ENCODE measurements at regions not wholly inside any gene's neighbourhood (a gene's known extent, or its start where the extent isn't known, plus 50 kb on each side); places are given as distances from the start of the nearest gene placed in this dataset.

DNA sequence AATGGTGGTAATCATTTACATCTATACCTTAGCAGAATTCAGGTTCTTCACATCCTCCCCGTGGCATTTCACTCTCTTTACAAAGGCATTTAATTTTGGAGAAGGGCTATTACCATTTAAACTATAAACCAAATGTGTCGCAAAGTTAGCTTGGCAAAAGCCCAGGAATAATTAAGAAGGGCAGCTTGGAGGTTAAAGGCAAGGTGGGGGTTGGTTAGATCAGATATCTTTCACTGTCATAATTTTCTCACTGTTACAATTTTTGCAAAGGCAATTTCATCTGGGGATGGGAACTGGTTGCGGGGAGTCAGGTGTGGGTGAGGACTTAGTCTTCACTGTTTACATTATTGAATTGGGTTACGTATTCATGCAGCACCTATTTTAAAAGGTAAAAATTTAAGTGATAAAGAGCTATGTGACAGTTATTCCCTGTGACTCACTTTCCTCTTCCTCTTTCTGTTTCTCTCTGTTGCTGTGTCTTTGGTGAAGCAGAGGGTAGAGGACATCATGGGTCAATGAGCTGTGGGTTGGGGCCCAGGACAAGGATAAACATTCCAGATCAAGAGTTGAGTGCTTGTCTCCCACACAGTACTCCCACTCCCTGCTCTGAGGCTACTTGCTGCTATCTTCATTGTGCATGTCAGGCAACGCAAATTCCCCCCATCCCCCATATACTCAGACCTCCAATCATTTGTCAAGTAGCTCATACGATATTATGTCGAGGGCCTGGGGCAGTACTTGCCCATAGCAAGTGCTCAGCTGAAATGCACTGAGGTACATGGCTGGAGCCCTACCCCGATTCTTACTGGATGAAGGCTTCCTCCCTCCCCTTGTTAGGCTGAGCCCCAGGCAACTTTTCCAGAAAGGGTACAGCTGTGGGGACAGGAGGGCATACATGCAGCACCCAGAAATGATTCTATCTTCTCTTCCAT lies 223.1 kb upstream of the MYLIP start (continued):
- no peak for TF ChIP-seq MAZ (IDR thresholded peaks at IDR 0.05; ENCODE audit: borderline replicate concordance, low read depth, low read length)
- no peak for TF ChIP-seq EP300 (IDR thresholded peaks at IDR 0.05)
- TF ChIP-seq ZC3H11A (IDR thresholded peaks at IDR 0.05): no peak
- TF ChIP-seq MAFK (IDR thresholded peaks at IDR 0.05; ENCODE audit: partially characterized antibody): no peak
- TF ChIP-seq ESRRA (IDR thresholded peaks at IDR 0.05; ENCODE audit: borderline replicate concordance, low read length): no peak

DNA sequence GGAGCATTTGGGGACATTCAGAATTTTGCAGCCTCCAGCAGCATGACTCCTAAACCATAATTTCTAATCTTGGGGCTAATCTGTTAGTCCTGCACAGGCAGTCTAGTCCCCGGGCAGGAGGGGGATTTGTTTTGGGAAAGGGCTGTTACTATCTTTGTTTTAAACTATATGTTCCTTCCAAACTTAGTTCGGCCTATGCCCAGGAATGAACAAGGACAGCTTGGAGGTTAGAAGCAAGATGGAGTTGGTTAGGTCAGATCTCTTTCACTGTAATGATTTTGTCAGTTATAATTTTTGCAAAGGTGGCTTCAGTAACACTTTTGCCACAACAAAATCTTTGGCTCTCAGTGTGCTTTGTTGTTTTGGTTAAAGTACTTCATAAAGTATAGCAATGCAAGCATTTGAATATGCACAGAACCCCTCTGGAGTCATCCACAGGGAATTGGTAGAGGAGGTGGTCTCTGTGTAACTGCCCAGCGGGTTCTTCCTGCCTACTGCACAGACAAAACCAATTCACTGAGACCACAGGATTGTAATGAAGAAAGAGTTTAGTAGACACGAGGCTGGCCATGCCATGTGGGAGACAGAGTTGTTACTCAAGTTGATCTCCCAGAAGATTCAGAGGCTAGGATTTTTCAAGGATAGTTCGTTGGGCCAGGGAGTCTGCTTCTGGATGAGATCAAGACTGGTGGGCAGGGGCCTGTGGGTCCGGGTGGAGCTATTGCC lies 224.1 kb upstream of the MYLIP start:
- Histone ChIP-seq H3K4me3 (no peak overlapping the region), H3K9me3 (no peaks in the 10 kb centered on the region), H3K4me1 (no peaks in the 10 kb centered on the region), H3K27ac (no peak overlapping the region), H3K4me2 (no peak overlapping the region)
- DNase-seq (ENCODE audit: low read depth in 1 of 2, low spot score in 1 of 2) (no peak), FAIRE-seq (no peak), ATAC-seq (no peak)
- WGBS (ENCODE audit: missing lambda C conversion rate): 19% methylated on average over 6 of the region's 6 CpGs
- ChIA-PET CTCF (interaction anchor here (1.2 kb wide), 1 partner anchor 29 kb away, joined by 3 read pairs; no protein-coding TSS in a partner anchor), POLR2A (no interaction called here)
- TF ChIP-seq MAFK (IDR thresholded peaks at IDR 0.05; ENCODE audit: partially characterized antibody) (no peak), RAD21 (conservative IDR thresholded peaks at IDR 0.05 in 1 of 2, IDR thresholded peaks at IDR 0.05 in 1 of 2) (no peak), ZC3H11A (IDR thresholded peaks at IDR 0.05) (no peak), FOSB (CRISPR knock-in tag; IDR thresholded peaks at IDR 0.05) (no peak), ESRRA (IDR thresholded peaks at IDR 0.05; ENCODE audit: borderline replicate concordance, low read length) (no peak), TFCP2L1 (CRISPR knock-in tag; IDR thresholded peaks at IDR 0.05) (no peak), PHF8 (IDR thresholded peaks at IDR 0.05; ENCODE audit: borderline replicate concordance, low read depth) (no peak), CEBPB (IDR thresholded peaks at IDR 0.05) (no peak), HDAC2 (IDR thresholded peaks at IDR 0.05) (no peak), RARB (CRISPR knock-in tag; IDR thresholded peaks at IDR 0.05) (no peak), SREBF2 (IDR thresholded peaks at IDR 0.05) (no peak), KDM1A (IDR thresholded peaks at IDR 0.05; ENCODE audit: low read depth) (no peak)
- TF ChIP-seq, protein P1, sequence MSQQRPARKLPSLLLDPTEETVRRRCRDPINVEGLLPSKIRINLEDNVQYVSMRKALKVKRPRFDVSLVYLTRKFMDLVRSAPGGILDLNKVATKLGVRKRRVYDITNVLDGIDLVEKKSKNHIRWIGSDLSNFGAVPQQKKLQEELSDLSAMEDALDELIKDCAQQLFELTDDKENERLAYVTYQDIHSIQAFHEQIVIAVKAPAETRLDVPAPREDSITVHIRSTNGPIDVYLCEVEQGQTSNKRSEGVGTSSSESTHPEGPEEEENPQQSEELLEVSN (IDR thresholded peaks at IDR 0.05; ENCODE audit: borderline replicate concordance, low read depth): no peak
- TF ChIP-seq, protein P2, sequence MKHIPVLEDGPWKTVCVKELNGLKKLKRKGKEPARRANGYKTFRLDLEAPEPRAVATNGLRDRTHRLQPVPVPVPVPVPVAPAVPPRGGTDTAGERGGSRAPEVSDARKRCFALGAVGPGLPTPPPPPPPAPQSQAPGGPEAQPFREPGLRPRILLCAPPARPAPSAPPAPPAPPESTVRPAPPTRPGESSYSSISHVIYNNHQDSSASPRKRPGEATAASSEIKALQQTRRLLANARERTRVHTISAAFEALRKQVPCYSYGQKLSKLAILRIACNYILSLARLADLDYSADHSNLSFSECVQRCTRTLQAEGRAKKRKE (CRISPR knock-in tag; IDR thresholded peaks at IDR 0.05; ENCODE audit: low read depth): no peak
- TF ChIP-seq, protein P3, sequence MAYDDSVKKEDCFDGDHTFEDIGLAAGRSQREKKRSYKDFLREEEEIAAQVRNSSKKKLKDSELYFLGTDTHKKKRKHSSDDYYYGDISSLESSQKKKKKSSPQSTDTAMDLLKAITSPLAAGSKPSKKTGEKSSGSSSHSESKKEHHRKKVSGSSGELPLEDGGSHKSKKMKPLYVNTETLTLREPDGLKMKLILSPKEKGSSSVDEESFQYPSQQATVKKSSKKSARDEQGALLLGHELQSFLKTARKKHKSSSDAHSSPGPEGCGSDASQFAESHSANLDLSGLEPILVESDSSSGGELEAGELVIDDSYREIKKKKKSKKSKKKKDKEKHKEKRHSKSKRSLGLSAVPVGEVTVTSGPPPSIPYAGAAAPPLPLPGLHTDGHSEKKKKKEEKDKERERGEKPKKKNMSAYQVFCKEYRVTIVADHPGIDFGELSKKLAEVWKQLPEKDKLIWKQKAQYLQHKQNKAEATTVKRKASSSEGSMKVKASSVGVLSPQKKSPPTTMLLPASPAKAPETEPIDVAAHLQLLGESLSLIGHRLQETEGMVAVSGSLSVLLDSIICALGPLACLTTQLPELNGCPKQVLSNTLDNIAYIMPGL (CRISPR knock-in tag; IDR thresholded peaks at IDR 0.05; ENCODE audit: borderline replicate concordance): no peak

Data from A549 (cell line).